Sigmoid colon (tissue), 6 donors: ENCODE measurements at regions not wholly inside any gene's neighbourhood (a gene's known extent, or its start where the extent isn't known, plus 50 kb on each side); places are given as distances from the start of the nearest gene placed in this dataset.

Experiments
- DNase-seq: peaks from one replicate; pipeline ENCODE4 v3.0.0-alpha.2; 2019
- H3K27ac ChIP-seq, 4 donors: fragments of 200-600 bp; sonication (generic); one replicate each; pipeline ENCODE4 v1.5.1; 2016 to 2019; ENCODE audit warnings: mild to moderate bottlenecking in 1 of 4
- H3K27me3 ChIP-seq, 3 donors: fragments of 200-600 bp; sonication (generic); one replicate each; pipeline ENCODE4 v1.5.1; 2019; ENCODE audit warnings: mild to moderate bottlenecking in 1 of 3
- H3K36me3 ChIP-seq, 4 donors: fragments of 200-600 bp; sonication (generic); one replicate each; pipeline ENCODE4 v1.5.1; 2016 to 2019
- H3K4me1 ChIP-seq, 4 donors: fragments of 200-600 bp; sonication (generic); one replicate each; pipeline ENCODE4 v1.5.1; 2017 to 2019
- H3K4me3 ChIP-seq, 4 donors: fragments of 200-600 bp; sonication (generic); one replicate each; pipeline ENCODE4 v1.5.1; 2017 to 2019; ENCODE audit warnings: mild to moderate bottlenecking in 2 of 4, moderate library complexity in 1 of 4
- H3K9me3 ChIP-seq, 4 donors: fragments of 200-600 bp in 3 of 4; sonication (generic) in 3 of 4; one replicate each; pipeline versions ENCODE4 v1.5.1 to v1.6.1; 2013 to 2019
- CTCF ChIP-seq, 4 experiments: fragments of 450-650 bp in 3 of 4; fragments of 200-600 bp in 1 of 4; IDR thresholded peaks; one replicate each; pipeline ENCODE4 v1.5.1; 2016 to 2019; ENCODE audit warnings: antibody characterized with exemption in 4 of 4, mild to moderate bottlenecking in 3 of 4, moderate library complexity in 2 of 4
- EP300 ChIP-seq, 4 donors: sonication (generic); formaldehyde crosslinking; IDR thresholded peaks; one replicate each; pipeline ENCODE4 v1.6.1; 2017; ENCODE audit warnings: antibody characterized with exemption in 4 of 4
- POLR2A ChIP-seq, 2 donors: fragments of 450-650 bp; IDR thresholded peaks; one replicate each; pipeline ENCODE4 v1.6.1; 2016; ENCODE audit warnings: antibody characterized with exemption in 2 of 2, mild to moderate bottlenecking in 2 of 2, moderate library complexity in 2 of 2
- POLR2AphosphoS5 ChIP-seq, 4 donors: sonication (generic); formaldehyde crosslinking; IDR thresholded peaks; one replicate each; pipeline ENCODE4 v1.6.1; 2017; ENCODE audit warnings: antibody characterized with exemption in 4 of 4
- WGBS, 2 donors: extraction: QIAGEN DNeasy Blood & Tissue Kit; methylation state at CpG; one replicate each; pipeline ENCODE4 v1.1.7; 2013; 5-methylcytosine and 5-hydroxymethylcytosine counted together
- intact Hi-C: fragments of 100-400 bp; cut with DNase I; formaldehyde crosslinking; loops from one replicate; pipeline ENCODE4 v1.15.1; 2023
- donor health status: healthy with polysubstance abuse.
- donor health status: healthy.

- TF ChIP-seq POLR2AphosphoS5 (IDR thresholded peaks at IDR 0.05) (no peak), EP300 (IDR thresholded peaks at IDR 0.05) (no peak), POLR2A (IDR thresholded peaks at IDR 0.05) (no peak), CTCF (IDR thresholded peaks at IDR 0.05) (no peak)
- H3K36me3 ChIP-seq: no peaks in the 10 kb centered on the region
- peaks cover 0 to 9% (median 0%) of the 10 kb centered on the region in 4 donors for H3K4me1 ChIP-seq
- intact Hi-C loops: no loop called here
- no peak overlapping the region for H3K4me3 ChIP-seq
- no peak overlapping the region for H3K27ac ChIP-seq
- 73 to 85% methylated on average over 14 of the region's 14 CpGs for WGBS, 2 donors
- no peak for DNase-seq
- H3K9me3 ChIP-seq: no peaks in the 10 kb centered on the region
- peaks cover 0 to 3% (median 0%) of the 10 kb centered on the region in 3 donors for H3K27me3 ChIP-seq
Measured at GRCh38 chr4:4666693-4667621, 125.1 kb upstream of the STX18 start.

- H3K27me3 ChIP-seq: peaks cover 0 to 3% (median 0%) of the 10 kb centered on the region in 3 donors
- 93 to 96% methylated on average over 7 of the region's 7 CpGs for WGBS, 2 donors
- TF ChIP-seq EP300 (IDR thresholded peaks at IDR 0.05): no peak
- TF ChIP-seq CTCF (IDR thresholded peaks at IDR 0.05): no peak
- no peak for TF ChIP-seq POLR2AphosphoS5 (IDR thresholded peaks at IDR 0.05)
- no peak for TF ChIP-seq POLR2A (IDR thresholded peaks at IDR 0.05)
- intact Hi-C loops: no loop called here
- H3K4me3 ChIP-seq: no peak overlapping the region
- no peaks in the 10 kb centered on the region for H3K36me3 ChIP-seq
- no peak for DNase-seq
- no peak overlapping the region for H3K27ac ChIP-seq
- H3K9me3 ChIP-seq: no peaks in the 10 kb centered on the region
- H3K4me1 ChIP-seq: peaks cover 0 to 9% (median 0%) of the 10 kb centered on the region in 4 donors
Measured at GRCh38 chr4:4666187-4666586, 124.3 kb upstream of the STX18 start.

- H3K4me3 ChIP-seq: no peak overlapping the region
- H3K4me1 ChIP-seq: peaks cover 0 to 9% (median 0%) of the 10 kb centered on the region in 4 donors
- no peaks in the 10 kb centered on the region for H3K9me3 ChIP-seq
- 92 to 95% methylated on average over 5 of the region's 5 CpGs for WGBS, 2 donors
- no peak overlapping the region for H3K27ac ChIP-seq
- no peaks in the 10 kb centered on the region for H3K36me3 ChIP-seq
- no peak for TF ChIP-seq POLR2A (IDR thresholded peaks at IDR 0.05)
- TF ChIP-seq CTCF (IDR thresholded peaks at IDR 0.05): no peak
- no peak for TF ChIP-seq POLR2AphosphoS5 (IDR thresholded peaks at IDR 0.05)
- TF ChIP-seq EP300 (IDR thresholded peaks at IDR 0.05): no peak
- intact Hi-C loops: no loop called here
- no peak for DNase-seq
- H3K27me3 ChIP-seq: peaks cover 0 to 3% (median 0%) of the 10 kb centered on the region in 3 donors
Measured at GRCh38 chr4:4664234-4664633, 122.4 kb upstream of the STX18 start.

GRCh38 chr4:4663028-4663427 lies 121.2 kb upstream of the STX18 start:
- Histone ChIP-seq H3K27me3 (peaks cover 0 to 3% (median 0%) of the 10 kb centered on the region in 3 donors), H3K27ac (no peak overlapping the region), H3K36me3 (no peaks in the 10 kb centered on the region), H3K9me3 (no peaks in the 10 kb centered on the region), H3K4me3 (no peak overlapping the region), H3K4me1 (peaks cover 0 to 9% (median 0%) of the 10 kb centered on the region in 4 donors)
- DNase-seq: no peak
- intact Hi-C loops: no loop called here
- TF ChIP-seq POLR2AphosphoS5 (IDR thresholded peaks at IDR 0.05) (no peak), POLR2A (IDR thresholded peaks at IDR 0.05) (no peak), EP300 (IDR thresholded peaks at IDR 0.05) (no peak), CTCF (IDR thresholded peaks at IDR 0.05) (no peak)
- 92 to 95% methylated on average over 10 of the region's 10 CpGs for WGBS, 2 donors
